ENCODE measurements at regions not wholly inside any gene's neighbourhood (a gene's known extent, or its start where the extent isn't known, plus 50 kb on each side); places are given as distances from the start of the nearest gene placed in this dataset.
A peak's percentile ranks its signal among the peaks of the same experiment; 100 is the strongest.

DNA sequence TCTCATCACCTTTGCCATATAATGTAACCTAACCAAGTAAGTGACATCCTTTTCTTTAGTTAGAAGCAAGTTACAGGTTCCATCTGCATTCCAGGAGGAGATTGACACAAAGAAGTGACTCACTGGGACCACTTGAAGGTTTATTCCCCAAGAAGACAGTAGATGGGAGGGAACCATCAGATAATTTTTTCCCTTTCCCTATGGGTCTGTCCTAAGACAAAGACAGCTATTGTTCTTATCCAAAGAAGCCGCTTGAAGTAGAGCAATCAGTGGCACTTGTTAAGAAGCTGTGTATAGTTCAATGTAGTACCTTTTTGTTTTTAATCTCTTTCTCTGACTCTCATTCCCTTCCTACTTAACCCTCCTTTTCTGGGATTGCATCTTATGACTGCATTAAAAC, 139.9 kb upstream of the B3GALT2 start (continued):
- TF ChIP-seq, protein P1, sequence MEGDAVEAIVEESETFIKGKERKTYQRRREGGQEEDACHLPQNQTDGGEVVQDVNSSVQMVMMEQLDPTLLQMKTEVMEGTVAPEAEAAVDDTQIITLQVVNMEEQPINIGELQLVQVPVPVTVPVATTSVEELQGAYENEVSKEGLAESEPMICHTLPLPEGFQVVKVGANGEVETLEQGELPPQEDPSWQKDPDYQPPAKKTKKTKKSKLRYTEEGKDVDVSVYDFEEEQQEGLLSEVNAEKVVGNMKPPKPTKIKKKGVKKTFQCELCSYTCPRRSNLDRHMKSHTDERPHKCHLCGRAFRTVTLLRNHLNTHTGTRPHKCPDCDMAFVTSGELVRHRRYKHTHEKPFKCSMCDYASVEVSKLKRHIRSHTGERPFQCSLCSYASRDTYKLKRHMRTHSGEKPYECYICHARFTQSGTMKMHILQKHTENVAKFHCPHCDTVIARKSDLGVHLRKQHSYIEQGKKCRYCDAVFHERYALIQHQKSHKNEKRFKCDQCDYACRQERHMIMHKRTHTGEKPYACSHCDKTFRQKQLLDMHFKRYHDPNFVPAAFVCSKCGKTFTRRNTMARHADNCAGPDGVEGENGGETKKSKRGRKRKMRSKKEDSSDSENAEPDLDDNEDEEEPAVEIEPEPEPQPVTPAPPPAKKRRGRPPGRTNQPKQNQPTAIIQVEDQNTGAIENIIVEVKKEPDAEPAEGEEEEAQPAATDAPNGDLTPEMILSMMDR (IDR thresholded peaks at IDR 0.05 in 2 of 3, conservative IDR thresholded peaks at IDR 0.05 in 1 of 3; ENCODE audit: borderline replicate concordance in 1 of 3, insufficient read depth in 1 of 3, low read depth in 2 of 3, low read length in 2 of 3): no peak
- TF ChIP-seq FOSL1 (IDR thresholded peaks at IDR 0.05; ENCODE audit: low read depth): no peak
- no peak for TF ChIP-seq EZH2phosphoT487 (IDR thresholded peaks at IDR 0.05; ENCODE audit: borderline replicate concordance)
- no peak for TF ChIP-seq SP1 (IDR thresholded peaks at IDR 0.05; ENCODE audit: low read depth)
- TF ChIP-seq TCF7L2 (IDR thresholded peaks at IDR 0.05; ENCODE audit: borderline replicate concordance, extremely low read depth, insufficient read depth, insufficient read length): no peak

DNA sequence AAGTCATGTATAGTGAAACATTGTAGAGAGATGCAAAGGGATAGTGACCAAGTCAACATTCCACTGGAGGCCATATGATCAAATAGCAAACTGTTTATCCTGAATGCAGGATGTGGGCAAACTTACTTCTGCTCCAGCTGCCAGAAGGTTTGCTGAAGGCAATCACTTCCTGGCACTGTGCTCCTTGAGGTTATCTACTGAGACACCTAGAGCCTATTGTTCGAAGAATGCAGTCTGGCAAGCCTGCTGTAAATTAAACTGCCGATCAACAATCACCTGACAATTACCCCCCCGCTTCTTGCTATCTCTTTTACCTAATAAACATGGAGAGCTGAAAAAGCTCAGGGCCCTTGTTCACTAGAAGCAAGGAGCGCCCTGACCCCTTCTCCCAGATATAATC, 139.4 kb upstream of the B3GALT2 start:
- no peaks in the 10 kb centered on the region for H3K27me3 ChIP-seq (ENCODE audit: insufficient read depth, low read length)
- TF ChIP-seq POLR2AphosphoS5 (IDR thresholded peaks at IDR 0.05; ENCODE audit: low read depth, low read length) (no peak), CBX3 (IDR thresholded peaks at IDR 0.05; ENCODE audit: low read depth) (peak; percentile 49; the same call in 1 of the 2 replicates)
- H3K27ac ChIP-seq (ENCODE audit: low read depth, low read length): no peak overlapping the region
- no peak overlapping the region for H3K9ac ChIP-seq (ENCODE audit: low read length)
- POLR2A ChIA-PET: no interaction called here
- DNase-seq (ENCODE audit: low read depth, low spot score) (no peak), ATAC-seq (no peak)
- BruUV-seq (replicated peaks): no TSS peak
- H3K4me1 ChIP-seq (ENCODE audit: control insufficient read depth in 1 of 2, insufficient read depth in 2 of 2, low read length in 2 of 2): peaks cover 3 to 21% of the 10 kb centered on the region in 2 experiments
- H3K4me3 ChIP-seq (replicated peaks in 1 of 2; ENCODE audit: low read depth in 1 of 2, low read length in 2 of 2): no peak overlapping the region
- no peaks in the 10 kb centered on the region for H3K36me3 ChIP-seq (ENCODE audit: control insufficient read depth in 1 of 2, insufficient read depth in 2 of 2, low read length in 2 of 2)
- H3K79me2 ChIP-seq (ENCODE audit: insufficient read depth, low read length): no peaks in the 10 kb centered on the region
- intact Hi-C loops (cut with micrococcal nuclease): no loop called here
- no peaks in the 10 kb centered on the region for H4K20me1 ChIP-seq (ENCODE audit: insufficient read depth)
- no peaks in the 10 kb centered on the region for H3K9me2 ChIP-seq (ENCODE audit: insufficient read depth)
- H2AFZ ChIP-seq (ENCODE audit: low read depth, low read length, poor library complexity, severe bottlenecking): no peak overlapping the region
- 0 out of 4 replicates have a peak, but pooled peaks cover 0 to 8% of the 10 kb centered on the region in 2 experiments for H3K9me3 ChIP-seq (ENCODE audit: control insufficient read depth in 1 of 2, insufficient read depth in 1 of 2, low read depth in 1 of 2, low read length in 2 of 2)
- H3K4me2 ChIP-seq (ENCODE audit: low read length): no peak overlapping the region
- CTCF ChIA-PET: no interaction called here
- RAD21 ChIA-PET (ENCODE audit: low non-redundant PET in 1 of 2, low total read pairs in 2 of 2, uncharacterized antibody in 2 of 2, unreplicated experiment in 2 of 2): no interaction called here

Data from HCT116 (cell line).